ENCODE measurements at regions not wholly inside any gene's neighbourhood (a gene's known extent, or its start where the extent isn't known, plus 50 kb on each side); places are given as distances from the start of the nearest gene placed in this dataset.

- no peak for DNase-seq (ENCODE audit: extremely low read depth in 1 of 2, low read depth in 1 of 2)
These were observed 297.6 kb upstream of the SP8 start for GRCh38 chr7:21084286-21084685.

GRCh38 chr7:21086688-21087087, 300.0 kb upstream of the SP8 start:
- no peak for DNase-seq (ENCODE audit: extremely low read depth in 1 of 2, low read depth in 1 of 2)

GRCh38 chr7:21089653-21090052, 303.0 kb upstream of the SP8 start:
- no peak for DNase-seq (ENCODE audit: extremely low read depth in 1 of 2, low read depth in 1 of 2)

GRCh38 chr7:21092766-21093702, 306.3 kb upstream of the SP8 start:
- no peak for DNase-seq (ENCODE audit: extremely low read depth in 1 of 2, low read depth in 1 of 2)

GRCh38 chr7:21094589-21094988, 307.9 kb upstream of the SP8 start:
- DNase-seq (ENCODE audit: extremely low read depth in 1 of 2, low read depth in 1 of 2) = no peak

GRCh38 chr7:21099432-21099831, 312.7 kb upstream of the SP8 start:
- no peak for DNase-seq (ENCODE audit: extremely low read depth in 1 of 2, low read depth in 1 of 2)

GRCh38 chr7:21099955-21100354, 313.3 kb upstream of the SP8 start:
- no peak for DNase-seq (ENCODE audit: extremely low read depth in 1 of 2, low read depth in 1 of 2)

GRCh38 chr7:21101541-21101940, 314.9 kb upstream of the SP8 start:
- DNase-seq (ENCODE audit: extremely low read depth in 1 of 2, low read depth in 1 of 2) = no peak

- no peak for DNase-seq (ENCODE audit: extremely low read depth in 1 of 2, low read depth in 1 of 2)
These were observed 316.9 kb upstream of the SP8 start for GRCh38 chr7:21103426-21104123.

- no peak for DNase-seq (ENCODE audit: extremely low read depth in 1 of 2, low read depth in 1 of 2)
These were observed 317.4 kb upstream of the SP8 start for GRCh38 chr7:21104124-21104500.

- DNase-seq (ENCODE audit: extremely low read depth in 1 of 2, low read depth in 1 of 2) = no peak
These were observed 319.6 kb upstream of the SP8 start for GRCh38 chr7:21106296-21106732.

GRCh38 chr7:21107101-21107500, 320.4 kb upstream of the SP8 start:
- DNase-seq (ENCODE audit: extremely low read depth in 1 of 2, low read depth in 1 of 2) = no peak

- no peak for DNase-seq (ENCODE audit: extremely low read depth in 1 of 2, low read depth in 1 of 2)
These were observed 319.7 kb upstream of the SP4 start for GRCh38 chr7:21108182-21108581.

GRCh38 chr7:21113609-21114415, 314.1 kb upstream of the SP4 start:
- DNase-seq (ENCODE audit: extremely low read depth in 1 of 2, low read depth in 1 of 2) = no peak

GRCh38 chr7:21123586-21123985, 304.3 kb upstream of the SP4 start:
- no peak for DNase-seq (ENCODE audit: extremely low read depth in 1 of 2, low read depth in 1 of 2)

GRCh38 chr7:21125297-21125696, 302.6 kb upstream of the SP4 start:
- no peak for DNase-seq (ENCODE audit: extremely low read depth in 1 of 2, low read depth in 1 of 2)

GRCh38 chr7:21128062-21128817, 299.6 kb upstream of the SP4 start:
- DNase-seq (ENCODE audit: extremely low read depth in 1 of 2, low read depth in 1 of 2) = no peak

GRCh38 chr7:21131897-21132296, 296.0 kb upstream of the SP4 start:
- no peak for DNase-seq (ENCODE audit: extremely low read depth in 1 of 2, low read depth in 1 of 2)

- no peak for DNase-seq (ENCODE audit: extremely low read depth in 1 of 2, low read depth in 1 of 2)
These were observed 293.3 kb upstream of the SP4 start for GRCh38 chr7:21134631-21135030.

- DNase-seq (ENCODE audit: extremely low read depth in 1 of 2, low read depth in 1 of 2) = no peak
These were observed 292.4 kb upstream of the SP4 start for GRCh38 chr7:21135437-21135836.

GRCh38 chr7:21137640-21138039, 290.2 kb upstream of the SP4 start:
- DNase-seq (ENCODE audit: extremely low read depth in 1 of 2, low read depth in 1 of 2) = no peak
